DND-41 (cell line): ENCODE measurements at regions not wholly inside any gene's neighbourhood (a gene's known extent, or its start where the extent isn't known, plus 50 kb on each side); places are given as distances from the start of the nearest gene placed in this dataset.

ENCODE experiments used
- CTCF ChIP-seq: IDR thresholded peaks from 2 replicates; pipeline ENCODE4 v1.5.1; 2012; ENCODE audit warnings: borderline replicate concordance, low read length, moderate library complexity, mild to moderate bottlenecking; ENCODE audit not compliant: poor library complexity, severe bottlenecking; ENCODE audit errors: extremely low read depth
- EZH2 ChIP-seq: IDR thresholded peaks from 3 replicates; pipeline ENCODE4 v1.6.1; 2012; ENCODE audit warnings: borderline replicate concordance, low read depth, mild to moderate bottlenecking, moderate library complexity, low read length, inconsistent platforms; ENCODE audit not compliant: severe bottlenecking

- TF ChIP-seq CTCF (no peak), EZH2 (no peak)
Observed at GRCh38 chr2:144849612-144850011, 329.7 kb upstream of the ZEB2 start.
